A673 (cell line): ENCODE measurements at regions not wholly inside any gene's neighbourhood (a gene's known extent, or its start where the extent isn't known, plus 50 kb on each side); places are given as distances from the start of the nearest gene placed in this dataset.

ENCODE experiments used
- EZH2 ChIP-seq: fragments of 200-600 bp; sonication (generic); IDR thresholded peaks from 2 replicates; pipeline ENCODE4 v1.6.1; 2017; ENCODE audit warnings: borderline replicate concordance, low read depth, mild to moderate bottlenecking, mixed read lengths, antibody characterized with exemption, low read length; ENCODE audit not compliant: poor library complexity, severe bottlenecking
- TF ChIP-seq, protein P1 (sequence below): fragments of 300-800, 200-600 bp; sonication (generic); conservative IDR thresholded peaks from 2 replicates; pipeline ENCODE4 v1.5.1; 2017; ENCODE audit warnings: low read depth, mild to moderate bottlenecking, antibody characterized with exemption, low read length, moderate library complexity, mixed read lengths

DNA sequence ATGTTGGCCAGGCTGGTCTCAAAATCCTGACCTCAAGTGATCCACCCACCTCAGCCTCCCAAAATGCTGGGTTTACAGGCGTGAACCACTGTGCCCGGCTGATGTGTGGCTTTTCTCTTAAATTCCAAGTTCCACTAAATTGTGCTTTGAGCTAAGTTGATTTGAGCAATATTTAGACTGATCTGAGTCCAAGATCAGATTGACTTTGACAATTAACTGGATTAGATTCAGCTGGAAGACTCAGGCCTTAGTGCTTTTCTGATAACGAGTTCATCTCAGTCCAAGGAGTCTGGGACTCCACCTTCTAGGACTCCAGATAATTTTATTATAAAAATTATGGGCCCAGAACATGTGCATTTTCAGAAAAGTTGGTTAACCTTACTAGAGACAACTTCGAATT, 94.4 kb upstream of the FAM174B start:
- TF ChIP-seq EZH2 = no peak
- TF ChIP-seq, protein P1, sequence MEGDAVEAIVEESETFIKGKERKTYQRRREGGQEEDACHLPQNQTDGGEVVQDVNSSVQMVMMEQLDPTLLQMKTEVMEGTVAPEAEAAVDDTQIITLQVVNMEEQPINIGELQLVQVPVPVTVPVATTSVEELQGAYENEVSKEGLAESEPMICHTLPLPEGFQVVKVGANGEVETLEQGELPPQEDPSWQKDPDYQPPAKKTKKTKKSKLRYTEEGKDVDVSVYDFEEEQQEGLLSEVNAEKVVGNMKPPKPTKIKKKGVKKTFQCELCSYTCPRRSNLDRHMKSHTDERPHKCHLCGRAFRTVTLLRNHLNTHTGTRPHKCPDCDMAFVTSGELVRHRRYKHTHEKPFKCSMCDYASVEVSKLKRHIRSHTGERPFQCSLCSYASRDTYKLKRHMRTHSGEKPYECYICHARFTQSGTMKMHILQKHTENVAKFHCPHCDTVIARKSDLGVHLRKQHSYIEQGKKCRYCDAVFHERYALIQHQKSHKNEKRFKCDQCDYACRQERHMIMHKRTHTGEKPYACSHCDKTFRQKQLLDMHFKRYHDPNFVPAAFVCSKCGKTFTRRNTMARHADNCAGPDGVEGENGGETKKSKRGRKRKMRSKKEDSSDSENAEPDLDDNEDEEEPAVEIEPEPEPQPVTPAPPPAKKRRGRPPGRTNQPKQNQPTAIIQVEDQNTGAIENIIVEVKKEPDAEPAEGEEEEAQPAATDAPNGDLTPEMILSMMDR = no peak
